Activated CD8-positive, alpha-beta T cell treated with anti-CD3 and anti-CD28 coated beads for 36 hours (primary cell): ENCODE measurements at regions not wholly inside any gene's neighbourhood (a gene's known extent, or its start where the extent isn't known, plus 50 kb on each side); places are given as distances from the start of the nearest gene placed in this dataset.

Source experiments
- ATAC-seq: fragments of 200-7000 bp; cut with Tn5 transposase; one replicate; pipeline ENCODE4 v1.10.0; 2021; ENCODE audit warnings: mild to moderate bottlenecking, moderate library complexity
- CTCF ChIA-PET: fragments of 350-600 bp; sonication (Branson Sonifier 250); formaldehyde crosslinking; loops from one replicate; lab custom pipeline; 2021; ENCODE audit warnings: antibody characterized with exemption; lab: Charles Lee
- POLR2A ChIA-PET: fragments of 350-600 bp; sonication (Branson Sonifier 250); formaldehyde crosslinking; loops from one replicate; lab custom pipeline; 2021; ENCODE audit warnings: antibody characterized with exemption; lab: Charles Lee
- DNase-seq: peaks from one replicate; pipeline ENCODE4 v3.0.0-alpha.2; 2020
- H3K27ac Mint-ChIP-seq: one replicate; pipeline ENCODE4 v1.8.0; 2021; ENCODE audit warnings: mild to moderate bottlenecking, mixed read lengths
- H3K27me3 Mint-ChIP-seq: one replicate; pipeline ENCODE4 v1.8.0; 2021; ENCODE audit warnings: mixed read lengths
- H3K36me3 Mint-ChIP-seq: one replicate; pipeline ENCODE4 v1.8.0; 2021; ENCODE audit warnings: low read depth, mixed read lengths
- H3K4me1 Mint-ChIP-seq: one replicate; pipeline ENCODE4 v1.8.0; 2021; ENCODE audit warnings: low read depth, mixed read lengths
- H3K4me3 Mint-ChIP-seq: one replicate; pipeline ENCODE4 v1.8.0; 2021; ENCODE audit warnings: mild to moderate bottlenecking, moderate library complexity, mixed read lengths
- H3K9me3 Mint-ChIP-seq: one replicate; pipeline ENCODE4 v1.8.0; 2021; ENCODE audit warnings: mixed read lengths
- CTCF ChIP-seq: fragments of 200-600 bp; IDR thresholded peaks from one replicate; pipeline ENCODE4 v1.8.0; 2022; ENCODE audit warnings: antibody characterized with exemption, mild to moderate bottlenecking
- intact Hi-C: fragments of 100-400 bp; cut with micrococcal nuclease; formaldehyde crosslinking; loops from one replicate; pipeline ENCODE4 v1.10.0; 2022

GRCh38 chr5:121264605-121265004 is 587.1 kb upstream of the FTMT start:
- H3K4me1 Mint-ChIP-seq: no peaks in the 10 kb centered on the region
- no peak overlapping the region for H3K27ac Mint-ChIP-seq
- CTCF ChIA-PET: no interaction called here
- no peak overlapping the region for H3K4me3 Mint-ChIP-seq
- no peaks in the 10 kb centered on the region for H3K36me3 Mint-ChIP-seq
- peaks cover 4% of the 10 kb centered on the region for H3K9me3 Mint-ChIP-seq
- DNase-seq (no peak), ATAC-seq (no peak)
- no peak for TF ChIP-seq CTCF
- H3K27me3 Mint-ChIP-seq: no peaks in the 10 kb centered on the region
- intact Hi-C loops: no loop called here
- POLR2A ChIA-PET: no interaction called here

- Mint-ChIP-seq H3K9me3 (peaks cover 10% of the 10 kb centered on the region), H3K4me3 (no peak overlapping the region), H3K4me1 (no peaks in the 10 kb centered on the region), H3K36me3 (no peaks in the 10 kb centered on the region), H3K27ac (no peak overlapping the region), H3K27me3 (no peaks in the 10 kb centered on the region)
- ChIA-PET POLR2A (no interaction called here), CTCF (no interaction called here)
- intact Hi-C loops: no loop called here
- DNase-seq: no peak
- no peak for TF ChIP-seq CTCF
- ATAC-seq: no peak
These were observed 580.1 kb upstream of the FTMT start for GRCh38 chr5:121271546-121271945.

GRCh38 chr5:121273833-121274433 is 577.7 kb upstream of the FTMT start:
- H3K9me3 Mint-ChIP-seq: peaks cover 10% of the 10 kb centered on the region
- intact Hi-C loops: no loop called here
- TF ChIP-seq CTCF: no peak
- ChIA-PET POLR2A (no interaction called here), CTCF (no interaction called here)
- ATAC-seq (no peak), DNase-seq (no peak)
- H3K27me3 Mint-ChIP-seq: no peaks in the 10 kb centered on the region
- H3K36me3 Mint-ChIP-seq: no peaks in the 10 kb centered on the region
- H3K4me1 Mint-ChIP-seq: no peaks in the 10 kb centered on the region
- no peak overlapping the region for H3K27ac Mint-ChIP-seq
- H3K4me3 Mint-ChIP-seq: no peak overlapping the region

- no peak overlapping the region for H3K27ac Mint-ChIP-seq
- DNase-seq: no peak
- no peaks in the 10 kb centered on the region for H3K36me3 Mint-ChIP-seq
- H3K27me3 Mint-ChIP-seq: no peaks in the 10 kb centered on the region
- H3K4me1 Mint-ChIP-seq: no peaks in the 10 kb centered on the region
- ChIA-PET CTCF (no interaction called here), POLR2A (no interaction called here)
- TF ChIP-seq CTCF: no peak
- H3K4me3 Mint-ChIP-seq: no peak overlapping the region
- intact Hi-C loops: no loop called here
- peaks cover 9% of the 10 kb centered on the region for H3K9me3 Mint-ChIP-seq
- ATAC-seq: no peak
These were observed 571.9 kb upstream of the FTMT start for GRCh38 chr5:121279801-121280200.

- DNase-seq (no peak), ATAC-seq (no peak)
- H3K4me1 Mint-ChIP-seq: no peaks in the 10 kb centered on the region
- no peaks in the 10 kb centered on the region for H3K36me3 Mint-ChIP-seq
- POLR2A ChIA-PET: no interaction called here
- no peak overlapping the region for H3K4me3 Mint-ChIP-seq
- H3K27me3 Mint-ChIP-seq: no peaks in the 10 kb centered on the region
- no peak overlapping the region for H3K27ac Mint-ChIP-seq
- no peak for TF ChIP-seq CTCF
- peaks cover 8% of the 10 kb centered on the region for H3K9me3 Mint-ChIP-seq
- CTCF ChIA-PET: interaction anchor here (0.7 kb wide), 1 partner anchor 13 kb away, joined by 3 read pairs; no protein-coding TSS in a partner anchor
- intact Hi-C loops: no loop called here
These were observed 565.7 kb upstream of the FTMT start for GRCh38 chr5:121285801-121286521.
